ENCODE measurements at regions not wholly inside any gene's neighbourhood (a gene's known extent, or its start where the extent isn't known, plus 50 kb on each side); places are given as distances from the start of the nearest gene placed in this dataset.

GRCh38 chr10:109089779-109090178 is 833.5 kb downstream of the XPNPEP1 start:
- Histone ChIP-seq H3K27me3 (ENCODE audit: control insufficient read depth, insufficient read depth, low read length) (no peaks in the 10 kb centered on the region), H3K36me3 (ENCODE audit: control insufficient read depth, insufficient read depth, low read length) (no peaks in the 10 kb centered on the region), H3K4me3 (ENCODE audit: low read depth, low read length) (no peak overlapping the region)
- TF ChIP-seq CTCF (IDR thresholded peaks at IDR 0.05; ENCODE audit: insufficient read depth, low read length, poor library complexity, severe bottlenecking): no peak
- DNase-seq (ENCODE audit: low read depth): no peak

- Histone ChIP-seq H3K27me3 (ENCODE audit: control insufficient read depth, insufficient read depth, low read length) (no peaks in the 10 kb centered on the region), H3K36me3 (ENCODE audit: control insufficient read depth, insufficient read depth, low read length) (no peaks in the 10 kb centered on the region)
- no peak for TF ChIP-seq CTCF (IDR thresholded peaks at IDR 0.05; ENCODE audit: insufficient read depth, low read length, poor library complexity, severe bottlenecking)
Measured at GRCh38 chr10:109071539-109071938, 851.8 kb downstream of the XPNPEP1 start.

GRCh38 chr10:109070492-109070891 is 852.8 kb downstream of the XPNPEP1 start:
- Histone ChIP-seq H3K4me3 (ENCODE audit: low read depth, low read length) (no peak overlapping the region), H3K36me3 (ENCODE audit: control insufficient read depth, insufficient read depth, low read length) (no peaks in the 10 kb centered on the region), H3K27me3 (ENCODE audit: control insufficient read depth, insufficient read depth, low read length) (no peaks in the 10 kb centered on the region)
- no peak for TF ChIP-seq CTCF (IDR thresholded peaks at IDR 0.05; ENCODE audit: insufficient read depth, low read length, poor library complexity, severe bottlenecking)
- no peak for DNase-seq (ENCODE audit: low read depth)

More at GRCh38 chr10:109071539-109071938, 851.8 kb downstream of the XPNPEP1 start:
- H3K4me3 ChIP-seq (ENCODE audit: low read depth, low read length): no peak overlapping the region
- DNase-seq (ENCODE audit: low read depth): no peak

- H3K4me3 ChIP-seq (ENCODE audit: low read depth, low read length): no peak overlapping the region
- H3K27me3 ChIP-seq (ENCODE audit: control insufficient read depth, insufficient read depth, low read length): no peaks in the 10 kb centered on the region
- no peaks in the 10 kb centered on the region for H3K36me3 ChIP-seq (ENCODE audit: control insufficient read depth, insufficient read depth, low read length)
- peak; percentile 28 for DNase-seq (ENCODE audit: low read depth)
- no peak for TF ChIP-seq CTCF (IDR thresholded peaks at IDR 0.05; ENCODE audit: insufficient read depth, low read length, poor library complexity, severe bottlenecking)
Measured at GRCh38 chr10:109067031-109067430, 856.3 kb downstream of the XPNPEP1 start.

GRCh38 chr10:109065821-109066220 is 857.5 kb downstream of the XPNPEP1 start:
- no peak for TF ChIP-seq CTCF (IDR thresholded peaks at IDR 0.05; ENCODE audit: insufficient read depth, low read length, poor library complexity, severe bottlenecking)
- DNase-seq (ENCODE audit: low read depth): no peak
- no peaks in the 10 kb centered on the region for H3K36me3 ChIP-seq (ENCODE audit: control insufficient read depth, insufficient read depth, low read length)
- H3K27me3 ChIP-seq (ENCODE audit: control insufficient read depth, insufficient read depth, low read length): no peaks in the 10 kb centered on the region
- no peak overlapping the region for H3K4me3 ChIP-seq (ENCODE audit: low read depth, low read length)

GRCh38 chr10:109062371-109062770 is 860.9 kb downstream of the XPNPEP1 start:
- TF ChIP-seq CTCF (IDR thresholded peaks at IDR 0.05; ENCODE audit: insufficient read depth, low read length, poor library complexity, severe bottlenecking): no peak
- Histone ChIP-seq H3K4me3 (ENCODE audit: low read depth, low read length) (no peak overlapping the region), H3K36me3 (ENCODE audit: control insufficient read depth, insufficient read depth, low read length) (no peaks in the 10 kb centered on the region), H3K27me3 (ENCODE audit: control insufficient read depth, insufficient read depth, low read length) (no peaks in the 10 kb centered on the region)
- DNase-seq (ENCODE audit: low read depth): peak; percentile 78
